ENCODE measurements at regions not wholly inside any gene's neighbourhood (a gene's known extent, or its start where the extent isn't known, plus 50 kb on each side); places are given as distances from the start of the nearest gene placed in this dataset.

- peak; percentile 22 for DNase-seq (ENCODE audit: low read depth)
- Histone ChIP-seq H3K4me2 (ENCODE audit: low read length) (no peak overlapping the region), H3K4me1 (ENCODE audit: insufficient read depth, low read length) (no peaks in the 10 kb centered on the region), H2AFZ (ENCODE audit: low read depth, low read length) (no peak overlapping the region), H3K9me3 (ENCODE audit: insufficient read depth, low read depth, low read length) (no peaks in the 10 kb centered on the region), H3K27ac (ENCODE audit: low read depth, low read length) (no peak overlapping the region), H3K9ac (ENCODE audit: low read length) (no peak overlapping the region), H3K79me2 (ENCODE audit: insufficient read depth, low read length) (no peaks in the 10 kb centered on the region), H4K20me1 (ENCODE audit: insufficient read depth, low read length) (no peaks in the 10 kb centered on the region), H3K4me3 (ENCODE audit: insufficient read depth, low read depth, low read length) (no peak overlapping the region), H3K27me3 (ENCODE audit: insufficient read depth, low read length) (no peaks in the 10 kb centered on the region), H3K36me3 (ENCODE audit: insufficient read depth, low read length) (no peaks in the 10 kb centered on the region)
- no peaks in the 10 kb centered on the region for H3K36me3 Mint-ChIP-seq (ENCODE audit: low read depth, unreplicated experiment)
- no peak overlapping the region for H3K4me3 Mint-ChIP-seq (ENCODE audit: unreplicated experiment)
- H3K27me3 Mint-ChIP-seq (ENCODE audit: low read depth, unreplicated experiment): no peaks in the 10 kb centered on the region
- H3K27ac Mint-ChIP-seq (ENCODE audit: unreplicated experiment): no peak overlapping the region
- no peaks in the 10 kb centered on the region for H3K9me3 Mint-ChIP-seq (ENCODE audit: unreplicated experiment)
- TF ChIP-seq CTCF (IDR thresholded peaks at IDR 0.05; ENCODE audit: insufficient read depth, low read depth, low read length) (no peak), EZH2 (IDR thresholded peaks at IDR 0.05; ENCODE audit: insufficient read depth, low read length) (no peak)
- FAIRE-seq: no peak
- no peaks in the 10 kb centered on the region for H3K4me1 Mint-ChIP-seq (ENCODE audit: low read depth, unreplicated experiment)
Observed at GRCh38 chr3:168863561-168863960, 767.8 kb upstream of the GOLIM4 start.

GRCh38 chr3:168862466-168862865, 766.7 kb upstream of the GOLIM4 start:
- Mint-ChIP-seq H3K27me3 (ENCODE audit: low read depth, unreplicated experiment) (no peaks in the 10 kb centered on the region), H3K4me1 (ENCODE audit: low read depth, unreplicated experiment) (no peaks in the 10 kb centered on the region), H3K4me3 (ENCODE audit: unreplicated experiment) (no peak overlapping the region), H3K9me3 (ENCODE audit: unreplicated experiment) (no peaks in the 10 kb centered on the region), H3K36me3 (ENCODE audit: low read depth, unreplicated experiment) (no peaks in the 10 kb centered on the region), H3K27ac (ENCODE audit: unreplicated experiment) (no peak overlapping the region)
- TF ChIP-seq CTCF (IDR thresholded peaks at IDR 0.05; ENCODE audit: insufficient read depth, low read depth, low read length) (no peak), EZH2 (IDR thresholded peaks at IDR 0.05; ENCODE audit: insufficient read depth, low read length) (no peak)
- no peak overlapping the region for H2AFZ ChIP-seq (ENCODE audit: low read depth, low read length)
- no peak overlapping the region for H3K4me2 ChIP-seq (ENCODE audit: low read length)
- no peak for FAIRE-seq
- no peak overlapping the region for H3K4me3 ChIP-seq (ENCODE audit: insufficient read depth, low read depth, low read length)
- no peak overlapping the region for H3K27ac ChIP-seq (ENCODE audit: low read depth, low read length)
- no peaks in the 10 kb centered on the region for H4K20me1 ChIP-seq (ENCODE audit: insufficient read depth, low read length)
- DNase-seq (ENCODE audit: low read depth): no peak
- no peaks in the 10 kb centered on the region for H3K27me3 ChIP-seq (ENCODE audit: insufficient read depth, low read length)
- H3K36me3 ChIP-seq (ENCODE audit: insufficient read depth, low read length): no peaks in the 10 kb centered on the region
- no peaks in the 10 kb centered on the region for H3K79me2 ChIP-seq (ENCODE audit: insufficient read depth, low read length)
- no peaks in the 10 kb centered on the region for H3K9me3 ChIP-seq (ENCODE audit: insufficient read depth, low read depth, low read length)
- no peak overlapping the region for H3K9ac ChIP-seq (ENCODE audit: low read length)
- H3K4me1 ChIP-seq (ENCODE audit: insufficient read depth, low read length): no peaks in the 10 kb centered on the region

GRCh38 chr3:168860592-168860991, 764.9 kb upstream of the GOLIM4 start:
- H3K27me3 Mint-ChIP-seq (ENCODE audit: low read depth, unreplicated experiment): no peaks in the 10 kb centered on the region
- FAIRE-seq: no peak
- no peaks in the 10 kb centered on the region for H3K9me3 Mint-ChIP-seq (ENCODE audit: unreplicated experiment)

More at GRCh38 chr3:168860592-168860991, 764.9 kb upstream of the GOLIM4 start:
- Histone ChIP-seq H3K4me1 (ENCODE audit: insufficient read depth, low read length) (no peaks in the 10 kb centered on the region), H3K79me2 (ENCODE audit: insufficient read depth, low read length) (no peaks in the 10 kb centered on the region), H3K27me3 (ENCODE audit: insufficient read depth, low read length) (no peaks in the 10 kb centered on the region), H2AFZ (ENCODE audit: low read depth, low read length) (no peak overlapping the region), H3K4me2 (ENCODE audit: low read length) (no peak overlapping the region), H3K9me3 (ENCODE audit: insufficient read depth, low read depth, low read length) (no peaks in the 10 kb centered on the region), H3K4me3 (ENCODE audit: insufficient read depth, low read depth, low read length) (no peak overlapping the region), H3K36me3 (ENCODE audit: insufficient read depth, low read length) (no peaks in the 10 kb centered on the region), H3K9ac (ENCODE audit: low read length) (no peak overlapping the region), H4K20me1 (ENCODE audit: insufficient read depth, low read length) (no peaks in the 10 kb centered on the region), H3K27ac (ENCODE audit: low read depth, low read length) (no peak overlapping the region)
- H3K4me1 Mint-ChIP-seq (ENCODE audit: low read depth, unreplicated experiment): no peaks in the 10 kb centered on the region
- no peak for DNase-seq (ENCODE audit: low read depth)
- H3K4me3 Mint-ChIP-seq (ENCODE audit: unreplicated experiment): no peak overlapping the region
- no peak for TF ChIP-seq CTCF (IDR thresholded peaks at IDR 0.05; ENCODE audit: insufficient read depth, low read depth, low read length)
- no peak for TF ChIP-seq EZH2 (IDR thresholded peaks at IDR 0.05; ENCODE audit: insufficient read depth, low read length)
- no peak overlapping the region for H3K27ac Mint-ChIP-seq (ENCODE audit: unreplicated experiment)
- no peaks in the 10 kb centered on the region for H3K36me3 Mint-ChIP-seq (ENCODE audit: low read depth, unreplicated experiment)
